Smooth muscle cell (in vitro differentiated cells): ENCODE measurements at regions not wholly inside any gene's neighbourhood (a gene's known extent, or its start where the extent isn't known, plus 50 kb on each side); places are given as distances from the start of the nearest gene placed in this dataset.

Source experiments
- DNase-seq: peaks from one replicate; lab custom pipeline; 2025; ENCODE audit not compliant: unreplicated experiment; lab: John Stamatoyannopoulos, UW
- H2AFZ ChIP-seq: fragments of 200-600 bp; sonication (generic); 2 replicates; pipeline ENCODE4 v1.6.0; 2016; ENCODE audit warnings: antibody characterized with exemption, low read depth, mild to moderate bottlenecking
- H3F3A ChIP-seq: fragments of 200-600 bp; sonication (generic); 2 replicates; pipeline ENCODE4 v1.6.0; 2017; ENCODE audit warnings: antibody characterized with exemption, low read depth
- H3K27ac ChIP-seq: fragments of 200-600 bp; sonication (generic); 2 replicates; pipeline ENCODE4 v1.5.1; 2016; ENCODE audit warnings: low read depth, mild to moderate bottlenecking
- H3K27me3 ChIP-seq: fragments of 200-600 bp; sonication (generic); 2 replicates; pipeline ENCODE4 v1.6.1; 2016; ENCODE audit warnings: low read depth, mild to moderate bottlenecking
- H3K36me3 ChIP-seq: fragments of 200-600 bp; sonication (generic); 2 replicates; pipeline ENCODE4 v1.5.1; 2016; ENCODE audit warnings: low read depth
- H3K4me1 ChIP-seq: fragments of 200-600 bp; sonication (generic); 2 replicates; pipeline ENCODE4 v1.5.1; 2016; ENCODE audit warnings: low read depth
- H3K4me2 ChIP-seq: fragments of 200-600 bp; sonication (generic); 2 replicates; pipeline ENCODE4 v1.6.0; 2016; ENCODE audit warnings: mild to moderate bottlenecking
- H3K4me3 ChIP-seq: fragments of 200-600 bp; sonication (generic); 2 replicates; pipeline ENCODE4 v1.5.1; 2016; ENCODE audit warnings: mild to moderate bottlenecking
- H3K79me2 ChIP-seq: fragments of 200-600 bp; sonication (generic); 2 replicates; pipeline ENCODE4 v1.6.0; 2016; ENCODE audit warnings: low read depth, mild to moderate bottlenecking
- H3K9ac ChIP-seq: fragments of 200-600 bp; sonication (generic); 2 replicates; pipeline ENCODE4 v1.6.0; 2016; ENCODE audit warnings: low read depth
- H3K9me3 ChIP-seq: fragments of 200-600 bp; sonication (generic); replicated peaks from 2 replicates; pipeline ENCODE4 v1.5.1; 2016; ENCODE audit warnings: low read depth
- H4K20me1 ChIP-seq: fragments of 200-600 bp; sonication (generic); 2 replicates; pipeline ENCODE4 v1.6.0; 2016; ENCODE audit warnings: low read depth
- CTCF ChIP-seq: fragments of 200-600 bp; sonication (generic); IDR thresholded peaks from 2 replicates; pipeline ENCODE4 v1.5.1; 2017; ENCODE audit warnings: borderline replicate concordance, mild to moderate bottlenecking, antibody characterized with exemption; ENCODE audit not compliant: insufficient read depth, poor library complexity, severe bottlenecking
- WGBS: methylation state at CpG from one replicate; pipeline ENCODE4 v1.1.7; 2016; ENCODE audit warnings: low lambda C conversion rate; 5-methylcytosine and 5-hydroxymethylcytosine counted together

GRCh38 chr11:27754035-27755017 lies 54.1 kb upstream of the BDNF start:
- no peaks in the 10 kb centered on the region for H3K79me2 ChIP-seq
- TF ChIP-seq CTCF: no peak
- H2AFZ ChIP-seq: no peak overlapping the region
- H3K4me2 ChIP-seq: no peak overlapping the region
- DNase-seq: no peak
- no peak overlapping the region for H3K9ac ChIP-seq
- H3K27ac ChIP-seq: no peak overlapping the region
- WGBS: 82% methylated on average over 13 of the region's 13 CpGs
- H4K20me1 ChIP-seq: no peaks in the 10 kb centered on the region
- H3K27me3 ChIP-seq: peaks cover 9% of the 10 kb centered on the region
- H3K36me3 ChIP-seq: no peaks in the 10 kb centered on the region
- no peaks in the 10 kb centered on the region for H3K4me1 ChIP-seq
- H3K4me3 ChIP-seq: no peak overlapping the region
- no peaks in the 10 kb centered on the region for H3K9me3 ChIP-seq
- no peaks in the 10 kb centered on the region for H3F3A ChIP-seq
